Kidney glomerular epithelial cell (primary cell): ENCODE measurements at regions not wholly inside any gene's neighbourhood (a gene's known extent, or its start where the extent isn't known, plus 50 kb on each side); places are given as distances from the start of the nearest gene placed in this dataset.

Source experiments
- DNase-seq: peaks from one replicate; lab custom pipeline; 2025; lab: John Stamatoyannopoulos, UW

DNA sequence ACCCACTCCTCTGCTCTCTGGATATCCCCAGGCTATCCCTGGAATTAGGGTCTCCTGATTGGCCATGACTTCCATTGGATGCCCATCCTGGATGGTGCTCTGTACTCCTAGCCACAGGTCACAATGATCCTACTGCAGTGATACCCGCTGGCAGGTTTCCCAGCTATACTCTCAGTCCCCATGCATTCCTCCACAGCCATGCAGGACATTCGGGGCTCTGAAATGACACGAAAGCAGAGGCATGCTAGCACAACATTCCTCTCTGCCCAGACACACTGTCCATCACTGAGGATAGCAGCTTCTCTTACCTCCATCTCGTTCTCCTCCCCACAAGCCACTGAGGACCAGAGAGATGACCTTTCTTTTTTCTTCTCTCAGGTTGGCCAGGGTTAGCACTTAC, 51.7 kb upstream of the SPATS2L start:
- DNase-seq: no peak

DNA sequence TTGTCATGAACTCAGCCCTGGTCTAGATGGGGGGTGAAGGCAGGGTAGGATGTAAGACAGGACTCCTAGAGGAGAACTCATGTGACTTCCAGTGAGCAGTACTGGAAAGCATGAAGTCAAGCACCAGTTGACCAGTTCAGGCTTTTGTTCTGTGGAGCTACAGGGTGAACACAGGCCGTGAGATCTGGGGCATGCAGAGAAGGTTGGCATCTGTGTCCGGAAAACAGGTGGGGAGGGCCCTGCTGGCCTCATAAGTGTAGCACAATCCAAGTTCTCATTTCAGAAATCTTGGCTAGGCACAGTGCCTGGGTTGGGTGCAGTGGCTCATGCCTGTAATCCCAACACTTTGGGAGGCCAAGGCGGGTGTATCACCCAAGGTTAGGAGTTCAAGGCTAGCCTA, 50.9 kb upstream of the SPATS2L start:
- DNase-seq: no peak
